Heart right ventricle (tissue), 16 donors: ENCODE measurements at regions not wholly inside any gene's neighbourhood (a gene's known extent, or its start where the extent isn't known, plus 50 kb on each side); places are given as distances from the start of the nearest gene placed in this dataset.

Experiments used
- ATAC-seq, 8 donors: fragments of 200-7000 bp; cut with Tn5 transposase; one replicate each; pipeline ENCODE4 v1.9.1; 2020; ENCODE audit warnings: mild to moderate bottlenecking in 8 of 8, moderate library complexity in 8 of 8, moderate number of reproducible peaks in 1 of 8
- DNase-seq, 2 donors: peaks; one replicate each; pipeline ENCODE4 v3.0.0-alpha.2; 2020
- H3K27ac ChIP-seq, 10 donors: fragments of 200-600 bp; sonication (generic) in 2 of 10; one replicate each; pipeline versions ENCODE4 v1.5.0 to v1.8.0; 2020 to 2022; ENCODE audit warnings: mild to moderate bottlenecking in 3 of 10
- H3K27me3 ChIP-seq, 7 donors: fragments of 200-600 bp; one replicate each; pipeline ENCODE4 v1.8.0; 2021 to 2022; ENCODE audit warnings: mild to moderate bottlenecking in 2 of 7
- H3K36me3 ChIP-seq, 9 donors: fragments of 200-600 bp; sonication (generic) in 1 of 9; one replicate each; pipeline versions ENCODE4 v1.5.0 to v1.8.0; 2020 to 2022; ENCODE audit warnings: mild to moderate bottlenecking in 2 of 9
- H3K4me1 ChIP-seq, 9 donors: fragments of 200-600 bp; sonication (generic) in 1 of 9; one replicate each; pipeline versions ENCODE4 v1.5.0 to v1.8.0; 2020 to 2022; ENCODE audit warnings: mild to moderate bottlenecking in 4 of 9
- H3K4me3 ChIP-seq, 10 donors: fragments of 200-600 bp; sonication (generic) in 2 of 10; one replicate each; pipeline versions ENCODE4 v1.5.0 to v1.8.0; 2020 to 2022; ENCODE audit warnings: mild to moderate bottlenecking in 7 of 10, moderate library complexity in 2 of 10
- H3K9me3 ChIP-seq, 11 donors: fragments of 200-600 bp in 10 of 11; sonication (generic) in 2 of 11; one replicate each; pipeline versions ENCODE4 v1.5.0 to v1.8.0; 2013 to 2022; ENCODE audit warnings: mild to moderate bottlenecking in 2 of 11, control low read depth in 1 of 11, moderate library complexity in 1 of 11
- WGBS, 2 donors: extraction: QIAGEN DNeasy Blood & Tissue Kit; methylation state at CpG; one replicate each; pipeline ENCODE4 v1.1.7; 2013; ENCODE audit warnings: inconsistent platforms in 1 of 2; 5-methylcytosine and 5-hydroxymethylcytosine counted together
- intact Hi-C, 10 donors: fragments of 100-400 bp; cut with DNase I; formaldehyde crosslinking; loops; one replicate each; pipeline versions ENCODE4 v1.11.1 to v1.14.2; 2022
- TF ChIP-seq, protein P1 (sequence below), 9 donors: fragments of 200-600 bp; sonication (generic) in 2 of 9; IDR thresholded peaks; one replicate each; pipeline versions ENCODE4 v1.5.0 to v1.8.0; 2021 to 2022; ENCODE audit warnings: antibody characterized with exemption in 9 of 9, mild to moderate bottlenecking in 5 of 9, moderate library complexity in 1 of 9
- donor health status: Arrhythmogenic right ventricular cardiomyopathy.
- donor health status: ischemic (EF 13 %, LVEDD 7.1; RV severe dilation, severe dysfunction).
- donor health status: healthy with polysubstance abuse.
- donor health status: DM: no; HTN: yes; CAD: no.
- donor health status: DM: no; HTN: no; CAD: no.
- donor health status: ischemic (EF 25% LVEDD 6.9; RV normal size, moderate dysfunction).
- donor health status: ischemic (EF 25% LVEDD 5.7; RV mildly dilated, moderate dysfunction).
- donor health status: healthy.
- donor health status: DM: yes; HTN: yes; CAD: no.
- donor health status: Ischemic cardiomyopathy.
- donor health status: ischemic (EF 35%, LVEDD 5.7; RV mildly dilated, moderate dysfunction).
- donor health status: nonischemic (EF 11% LVEDD 7.7; RV severe dilation, severe dysfunction).
- donor health status: DM: yes; HTN: yes; CAD: no.
- donor health status: PGD.
- donor health status: ischemic (EF 29% LVEDD 5.4; RV normal size, mild dysfunction).
- donor health status: nonischemic (EF 23%, LVEDD 6.1; RV moderate dilation, normal function).

DNA sequence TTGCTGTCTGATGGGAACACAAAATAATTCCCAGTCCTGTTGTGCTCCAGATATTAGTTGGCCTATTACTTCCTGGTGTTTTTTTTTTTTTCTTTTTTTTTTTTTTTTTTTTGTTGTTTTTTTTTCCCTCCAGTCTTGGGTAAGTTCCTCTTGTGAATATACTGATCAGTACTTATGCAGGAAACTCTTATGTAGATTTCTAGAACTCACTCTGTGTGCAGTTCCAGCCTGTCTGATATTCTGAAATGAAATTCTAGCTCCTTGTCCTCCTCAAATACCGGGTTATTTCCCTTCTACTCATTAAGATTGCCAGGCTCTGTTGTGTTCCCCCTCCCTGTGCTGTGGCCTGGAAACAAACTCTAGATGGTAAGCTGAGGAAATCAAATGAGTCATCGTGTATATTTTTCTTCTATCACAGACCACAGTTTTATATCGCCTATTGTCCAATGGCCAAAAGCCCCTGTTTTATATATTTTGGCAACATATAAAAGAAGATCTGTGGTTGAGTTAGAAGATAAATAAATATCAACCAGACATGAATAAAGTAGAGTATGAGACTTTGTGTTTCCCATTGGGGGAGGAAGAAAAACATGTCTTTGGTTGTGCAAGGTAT lies 124.3 kb upstream of the UGT8 start:
- no peak for DNase-seq
- H3K4me1 ChIP-seq: no peaks in the 10 kb centered on the region
- no peak overlapping the region for H3K4me3 ChIP-seq
- H3K27ac ChIP-seq: no peak overlapping the region
- WGBS, 2 donors: 75% methylated on average over 3 of the region's 3 CpGs
- no peaks in the 10 kb centered on the region for H3K9me3 ChIP-seq
- H3K27me3 ChIP-seq: peaks cover 0 to 5% (median 0%) of the 10 kb centered on the region in 7 donors
- no peaks in the 10 kb centered on the region for H3K36me3 ChIP-seq
- TF ChIP-seq, protein P1, sequence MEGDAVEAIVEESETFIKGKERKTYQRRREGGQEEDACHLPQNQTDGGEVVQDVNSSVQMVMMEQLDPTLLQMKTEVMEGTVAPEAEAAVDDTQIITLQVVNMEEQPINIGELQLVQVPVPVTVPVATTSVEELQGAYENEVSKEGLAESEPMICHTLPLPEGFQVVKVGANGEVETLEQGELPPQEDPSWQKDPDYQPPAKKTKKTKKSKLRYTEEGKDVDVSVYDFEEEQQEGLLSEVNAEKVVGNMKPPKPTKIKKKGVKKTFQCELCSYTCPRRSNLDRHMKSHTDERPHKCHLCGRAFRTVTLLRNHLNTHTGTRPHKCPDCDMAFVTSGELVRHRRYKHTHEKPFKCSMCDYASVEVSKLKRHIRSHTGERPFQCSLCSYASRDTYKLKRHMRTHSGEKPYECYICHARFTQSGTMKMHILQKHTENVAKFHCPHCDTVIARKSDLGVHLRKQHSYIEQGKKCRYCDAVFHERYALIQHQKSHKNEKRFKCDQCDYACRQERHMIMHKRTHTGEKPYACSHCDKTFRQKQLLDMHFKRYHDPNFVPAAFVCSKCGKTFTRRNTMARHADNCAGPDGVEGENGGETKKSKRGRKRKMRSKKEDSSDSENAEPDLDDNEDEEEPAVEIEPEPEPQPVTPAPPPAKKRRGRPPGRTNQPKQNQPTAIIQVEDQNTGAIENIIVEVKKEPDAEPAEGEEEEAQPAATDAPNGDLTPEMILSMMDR (IDR thresholded peaks at IDR 0.05): no peak
- ATAC-seq: no peak
- intact Hi-C loops: no loop called here

DNA sequence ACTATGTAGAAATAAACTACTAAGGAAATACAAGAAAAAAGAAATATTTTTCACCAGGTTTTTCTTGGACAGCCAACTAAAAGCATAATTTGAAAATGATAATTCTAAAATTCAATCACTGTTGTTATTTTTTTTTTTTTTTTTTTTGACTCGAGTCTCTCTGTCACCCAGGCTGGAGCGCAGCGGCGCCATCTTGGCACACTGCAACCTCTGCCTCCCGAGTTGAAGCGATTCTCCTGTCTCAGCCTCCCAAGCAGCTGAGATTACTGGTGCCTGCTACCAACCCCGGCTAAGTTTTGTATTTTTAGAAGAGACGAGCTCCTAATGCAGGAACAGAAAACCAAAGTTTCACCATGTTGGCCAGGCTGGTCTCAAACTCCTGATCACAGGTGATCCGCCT lies 122.3 kb upstream of the UGT8 start:
- 93 to 95% methylated on average over 9 of the region's 9 CpGs for WGBS, 2 donors
- no peak for DNase-seq

DNA sequence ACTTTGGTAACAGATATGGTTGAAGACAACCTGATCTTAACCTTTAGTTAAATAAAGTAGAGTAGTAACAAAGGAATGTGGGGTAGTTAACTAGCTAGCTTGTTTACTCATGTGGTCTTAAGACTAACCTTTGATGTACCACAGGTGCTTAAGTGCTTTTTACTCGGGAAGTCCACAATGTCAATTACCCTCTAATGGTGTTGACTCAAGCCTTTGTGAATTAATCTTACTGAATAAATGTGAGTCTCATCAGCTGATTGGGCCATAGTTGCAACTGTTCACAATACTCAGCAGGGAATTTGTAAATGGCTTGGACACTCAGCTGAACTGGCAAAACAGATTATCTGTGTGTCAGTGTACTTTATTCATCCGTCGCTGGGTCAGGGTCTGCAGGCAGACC lies 119.0 kb upstream of the UGT8 start:
- 77 to 85% methylated on average over 3 of the region's 3 CpGs for WGBS, 2 donors
- TF ChIP-seq, protein P1 (IDR thresholded peaks at IDR 0.05): no peak
- DNase-seq (no peak), ATAC-seq (no peak)
- Histone ChIP-seq H3K27me3 (peaks cover 0 to 5% (median 0%) of the 10 kb centered on the region in 7 donors), H3K4me1 (no peaks in the 10 kb centered on the region), H3K36me3 (no peaks in the 10 kb centered on the region), H3K9me3 (no peaks in the 10 kb centered on the region), H3K4me3 (no peak overlapping the region), H3K27ac (no peak overlapping the region)
- intact Hi-C loops: no loop called here

More for the DNA sequence above, 122.3 kb upstream of the UGT8 start:
- intact Hi-C loops: no loop called here
- TF ChIP-seq, protein P1 (IDR thresholded peaks at IDR 0.05): no peak
- H3K4me1 ChIP-seq: no peaks in the 10 kb centered on the region
- ATAC-seq: no peak
- no peaks in the 10 kb centered on the region for H3K36me3 ChIP-seq
- no peak overlapping the region for H3K27ac ChIP-seq
- H3K27me3 ChIP-seq: peaks cover 0 to 5% (median 0%) of the 10 kb centered on the region in 7 donors
- H3K4me3 ChIP-seq: no peak overlapping the region
- no peaks in the 10 kb centered on the region for H3K9me3 ChIP-seq

DNA sequence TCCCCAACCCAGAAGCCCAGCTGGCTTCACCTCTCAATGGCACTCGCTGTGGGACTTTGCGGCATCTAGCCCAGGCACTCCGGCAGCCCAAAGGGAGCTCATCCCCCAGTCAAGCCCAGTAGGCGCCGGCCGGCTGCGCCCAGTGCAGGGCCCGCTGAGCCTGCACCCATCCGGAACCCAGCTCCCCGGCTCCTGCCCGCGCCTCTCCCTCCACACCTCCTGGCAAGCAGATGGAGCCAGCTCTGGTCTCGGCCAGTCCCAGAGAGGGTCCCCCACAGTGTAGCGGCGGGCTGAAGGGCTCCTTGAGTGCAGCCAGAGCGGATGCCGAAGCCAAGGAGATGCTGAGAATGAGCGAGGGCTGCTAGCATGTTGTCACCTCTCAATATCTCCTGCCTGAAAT lies 116.8 kb upstream of the UGT8 start:
- no peaks in the 10 kb centered on the region for H3K9me3 ChIP-seq
- intact Hi-C loops: no loop called here
- H3K36me3 ChIP-seq: no peaks in the 10 kb centered on the region
- DNase-seq: no peak
- no peak overlapping the region for H3K27ac ChIP-seq
- H3K4me1 ChIP-seq: no peaks in the 10 kb centered on the region
- TF ChIP-seq, protein P1 (IDR thresholded peaks at IDR 0.05): no peak
- H3K27me3 ChIP-seq: peaks cover 0 to 5% (median 0%) of the 10 kb centered on the region in 7 donors
- no peak for ATAC-seq
- H3K4me3 ChIP-seq: no peak overlapping the region
- whole genome bisulfite sequencing, 2 donors: 91 to 93% methylated on average over 18 of the region's 18 CpGs
